ENCODE measurements at regions not wholly inside any gene's neighbourhood (a gene's known extent, or its start where the extent isn't known, plus 50 kb on each side); places are given as distances from the start of the nearest gene placed in this dataset.

DNA sequence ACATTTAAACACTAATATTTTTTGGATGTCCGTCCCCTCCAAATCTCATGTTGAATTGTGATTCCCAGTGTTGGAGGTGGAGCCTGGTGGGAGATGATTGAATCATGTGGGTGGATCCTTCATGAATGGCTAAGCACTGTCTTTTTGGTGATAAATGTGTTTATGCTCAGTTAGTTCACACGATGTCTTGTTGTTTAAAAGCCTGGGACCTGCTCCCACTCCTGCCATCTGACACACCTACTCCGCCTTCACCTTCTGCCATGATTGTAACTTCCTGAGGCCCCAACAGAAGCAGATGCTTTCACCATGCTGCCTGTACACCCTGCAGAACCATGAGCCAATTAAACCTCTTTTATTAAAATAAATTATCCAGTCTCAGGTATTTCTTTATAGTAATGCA lies 114.7 kb downstream of the TNFAIP3 start:
- no peak for DNase-seq (ENCODE audit: low spot score)
- TF ChIP-seq, protein P1, sequence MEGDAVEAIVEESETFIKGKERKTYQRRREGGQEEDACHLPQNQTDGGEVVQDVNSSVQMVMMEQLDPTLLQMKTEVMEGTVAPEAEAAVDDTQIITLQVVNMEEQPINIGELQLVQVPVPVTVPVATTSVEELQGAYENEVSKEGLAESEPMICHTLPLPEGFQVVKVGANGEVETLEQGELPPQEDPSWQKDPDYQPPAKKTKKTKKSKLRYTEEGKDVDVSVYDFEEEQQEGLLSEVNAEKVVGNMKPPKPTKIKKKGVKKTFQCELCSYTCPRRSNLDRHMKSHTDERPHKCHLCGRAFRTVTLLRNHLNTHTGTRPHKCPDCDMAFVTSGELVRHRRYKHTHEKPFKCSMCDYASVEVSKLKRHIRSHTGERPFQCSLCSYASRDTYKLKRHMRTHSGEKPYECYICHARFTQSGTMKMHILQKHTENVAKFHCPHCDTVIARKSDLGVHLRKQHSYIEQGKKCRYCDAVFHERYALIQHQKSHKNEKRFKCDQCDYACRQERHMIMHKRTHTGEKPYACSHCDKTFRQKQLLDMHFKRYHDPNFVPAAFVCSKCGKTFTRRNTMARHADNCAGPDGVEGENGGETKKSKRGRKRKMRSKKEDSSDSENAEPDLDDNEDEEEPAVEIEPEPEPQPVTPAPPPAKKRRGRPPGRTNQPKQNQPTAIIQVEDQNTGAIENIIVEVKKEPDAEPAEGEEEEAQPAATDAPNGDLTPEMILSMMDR (IDR thresholded peaks at IDR 0.05; ENCODE audit: extremely low read depth, insufficient read depth, missing control alignments) = no peak
- in situ Hi-C loops (cut with MboI; ENCODE audit: low pct_unique_long_range_greater_than_20kb, low sequenced_read_pairs, unreplicated experiment) = no loop called here

DNA sequence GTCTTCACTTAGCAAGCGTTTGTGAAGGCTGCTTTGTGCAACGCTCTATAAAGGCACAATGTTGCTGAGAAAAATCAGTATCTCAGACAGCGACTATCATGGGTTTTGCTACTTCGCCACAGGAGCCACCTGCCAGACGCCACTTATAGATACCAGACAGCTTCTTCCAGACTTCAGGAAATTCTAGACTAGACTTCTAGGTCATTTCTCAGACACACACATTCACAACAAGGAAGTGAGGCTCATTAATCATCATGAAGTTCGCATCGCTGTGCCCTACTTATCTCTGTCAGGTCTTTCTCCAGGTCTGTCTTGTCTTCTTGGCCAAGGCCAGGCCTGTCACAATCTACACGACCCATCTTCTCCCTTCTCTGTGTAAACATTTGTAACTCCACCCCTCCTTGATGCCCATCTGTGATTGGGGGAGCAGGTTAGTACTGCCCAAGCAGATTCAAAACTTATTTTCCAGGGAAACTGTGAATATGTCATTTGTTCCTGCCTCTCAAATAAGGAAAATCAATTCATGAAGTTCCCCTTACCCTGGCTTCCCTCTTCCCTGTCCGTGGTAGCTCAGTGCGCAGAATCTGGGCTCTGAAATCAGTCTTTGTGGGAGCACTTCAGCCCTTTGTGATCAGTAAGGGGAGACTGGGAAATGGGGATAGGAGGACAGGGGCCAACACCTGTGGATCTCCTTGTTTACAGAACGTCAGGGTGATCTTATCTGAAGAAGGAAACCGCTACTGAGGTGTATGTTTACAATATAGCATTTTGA lies 115.5 kb downstream of the TNFAIP3 start:
- DNase-seq (ENCODE audit: low spot score) = no peak
- in situ Hi-C loops (cut with MboI; ENCODE audit: low pct_unique_long_range_greater_than_20kb, low sequenced_read_pairs, unreplicated experiment) = no loop called here
- TF ChIP-seq, protein P1 (IDR thresholded peaks at IDR 0.05; ENCODE audit: extremely low read depth, insufficient read depth, missing control alignments) = no peak

DNA sequence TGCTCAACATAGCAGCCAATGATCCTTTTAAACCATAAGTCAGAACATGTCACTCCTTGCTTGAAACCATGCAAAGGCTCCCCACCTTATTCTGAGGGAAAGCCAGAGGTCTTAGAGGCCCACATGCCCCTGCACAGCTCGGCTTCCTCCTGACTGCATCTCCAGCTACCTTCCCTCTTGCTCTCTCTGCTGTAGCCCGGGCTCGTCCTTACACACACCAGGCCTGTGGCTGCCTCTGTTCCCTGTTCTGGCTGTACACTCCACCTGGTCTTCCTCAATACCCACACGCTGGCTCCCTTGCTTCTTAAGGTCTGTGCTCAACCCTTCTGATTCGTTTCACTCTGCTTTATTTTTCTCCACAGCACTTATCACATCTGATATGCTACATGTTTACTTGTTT lies 116.2 kb downstream of the TNFAIP3 start:
- in situ Hi-C loops (cut with MboI; ENCODE audit: low pct_unique_long_range_greater_than_20kb, low sequenced_read_pairs, unreplicated experiment) = no loop called here
- DNase-seq (ENCODE audit: low spot score) = no peak
- TF ChIP-seq, protein P1 (IDR thresholded peaks at IDR 0.05; ENCODE audit: extremely low read depth, insufficient read depth, missing control alignments) = no peak

DNA sequence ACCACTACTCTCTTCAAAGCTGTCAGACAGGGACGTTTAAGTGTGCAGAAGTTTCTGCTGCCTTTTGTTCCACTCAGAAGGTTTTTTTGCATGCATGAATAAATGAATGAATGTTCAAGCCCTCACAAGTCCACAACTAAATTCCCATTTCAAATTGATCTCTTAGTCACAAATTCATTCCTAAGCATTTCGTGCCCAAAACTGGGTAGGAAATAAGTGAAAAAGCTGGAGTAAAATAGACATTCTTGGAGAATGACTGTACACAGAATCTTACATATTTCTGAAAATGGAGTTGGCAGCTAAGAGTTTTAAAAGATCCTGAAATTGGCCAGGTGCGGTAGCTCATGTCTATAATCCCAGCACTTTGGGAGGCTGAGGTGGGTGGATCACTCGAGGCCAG lies 117.6 kb downstream of the PERP start:
- in situ Hi-C loops (cut with MboI; ENCODE audit: low pct_unique_long_range_greater_than_20kb, low sequenced_read_pairs, unreplicated experiment) = no loop called here
- TF ChIP-seq, protein P1 (IDR thresholded peaks at IDR 0.05; ENCODE audit: extremely low read depth, insufficient read depth, missing control alignments) = no peak
- no peak for DNase-seq (ENCODE audit: low spot score)

DNA sequence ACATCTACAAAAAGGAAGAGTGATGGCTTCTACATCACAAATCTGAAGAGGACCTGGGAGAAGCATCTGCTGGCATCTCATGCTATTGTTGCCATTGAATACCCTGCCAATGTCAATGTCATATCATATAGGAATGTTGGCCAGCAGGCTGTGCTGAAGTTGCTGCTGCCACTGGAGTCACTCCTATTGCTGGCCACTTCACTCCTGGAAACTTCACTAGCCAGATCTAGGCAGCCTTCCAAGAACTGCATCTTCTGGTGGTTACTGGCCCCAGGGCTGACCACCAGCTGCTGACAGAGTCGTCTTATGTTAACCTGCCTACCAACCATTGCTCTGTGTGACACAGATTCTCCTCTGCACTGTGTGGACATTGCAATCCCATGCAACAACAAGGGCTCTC lies 111.8 kb downstream of the PERP start:
- in situ Hi-C loops (cut with MboI; ENCODE audit: low pct_unique_long_range_greater_than_20kb, low sequenced_read_pairs, unreplicated experiment) = no loop called here

DNA sequence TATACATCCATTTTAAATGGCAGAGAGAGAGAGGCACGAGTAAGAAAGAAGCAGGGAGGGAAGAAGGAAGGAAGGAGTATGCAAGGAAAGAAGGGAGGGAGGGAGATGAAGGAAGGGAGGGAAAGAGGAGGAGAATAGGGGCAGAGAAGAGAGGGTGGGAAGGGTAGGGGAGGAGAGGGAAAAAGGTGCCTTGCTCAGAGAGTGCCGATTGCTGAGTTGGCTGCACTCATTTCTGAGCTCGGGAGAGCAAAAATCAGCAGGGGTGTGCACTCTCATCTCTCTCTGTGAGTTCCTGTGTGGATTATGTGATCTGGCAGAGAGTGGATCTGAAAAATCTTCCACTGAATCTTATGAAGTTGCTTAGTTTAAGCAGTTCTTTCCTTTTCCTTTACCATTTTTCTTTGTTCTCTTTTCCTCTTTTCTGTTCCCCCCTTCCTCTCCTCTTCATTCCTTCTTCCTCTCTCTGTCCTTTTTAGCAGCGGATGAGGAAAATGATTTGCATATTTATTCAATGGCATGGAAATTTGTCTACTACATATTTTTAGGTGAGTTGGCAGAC lies 108.7 kb downstream of the PERP start:
- no peak for DNase-seq (ENCODE audit: low spot score)
- in situ Hi-C loops (cut with MboI; ENCODE audit: low pct_unique_long_range_greater_than_20kb, low sequenced_read_pairs, unreplicated experiment) = no loop called here
- TF ChIP-seq, protein P1 (IDR thresholded peaks at IDR 0.05; ENCODE audit: extremely low read depth, insufficient read depth, missing control alignments) = no peak

More for the DNA sequence above, 111.8 kb downstream of the PERP start:
- TF ChIP-seq, protein P1 (IDR thresholded peaks at IDR 0.05; ENCODE audit: extremely low read depth, insufficient read depth, missing control alignments) = no peak
- DNase-seq (ENCODE audit: low spot score) = no peak
